KMS-11 (cell line): ENCODE measurements at regions not wholly inside any gene's neighbourhood (a gene's known extent, or its start where the extent isn't known, plus 50 kb on each side); places are given as distances from the start of the nearest gene placed in this dataset.

ENCODE experiments used
- H2AFZ ChIP-seq: fragments of 200-600 bp; sonication (generic); 2 replicates; pipeline ENCODE4 v1.6.1; 2016; ENCODE audit warnings: antibody characterized with exemption, mixed run types, low read depth
- H3K27ac ChIP-seq: fragments of 200-600 bp; sonication (generic); 2 replicates; pipeline ENCODE4 v1.6.1; 2016; ENCODE audit warnings: mild to moderate bottlenecking, mixed run types
- H3K27me3 ChIP-seq: fragments of 200-600 bp; sonication (generic); 2 replicates; pipeline ENCODE4 v1.6.1; 2017; ENCODE audit warnings: mild to moderate bottlenecking, low read depth, mixed run types, moderate library complexity; ENCODE audit not compliant: insufficient read depth
- H3K36me3 ChIP-seq: fragments of 200-600 bp; sonication (generic); 2 replicates; pipeline ENCODE4 v1.6.1; 2017; ENCODE audit warnings: mild to moderate bottlenecking, mixed run types; ENCODE audit not compliant: insufficient read depth
- H3K4me1 ChIP-seq: fragments of 200-600 bp; sonication (generic); 2 replicates; pipeline ENCODE4 v1.6.1; 2016; ENCODE audit warnings: mild to moderate bottlenecking, low read depth, mixed run types; ENCODE audit not compliant: poor library complexity, severe bottlenecking
- H3K4me2 ChIP-seq: fragments of 200-600 bp; sonication (generic); 2 replicates; pipeline ENCODE4 v1.7.0; 2016; ENCODE audit warnings: mild to moderate bottlenecking, mixed run types
- H3K4me3 ChIP-seq: fragments of 200-600 bp; sonication (generic); IDR thresholded peaks from 2 replicates; pipeline ENCODE4 v1.6.1; 2017; ENCODE audit warnings: low read depth, low read length, mixed read lengths; ENCODE audit not compliant: insufficient read depth
- H3K79me2 ChIP-seq: fragments of 200-600 bp; sonication (generic); 2 replicates; pipeline ENCODE4 v1.6.1; 2016; ENCODE audit warnings: low read depth, mixed run types; ENCODE audit not compliant: insufficient read depth
- H3K9ac ChIP-seq: fragments of 200-600 bp; sonication (generic); 2 replicates; pipeline ENCODE4 v1.6.1; 2016; ENCODE audit warnings: mild to moderate bottlenecking, mixed run types
- H4K20me1 ChIP-seq: fragments of 200-600 bp; sonication (generic); 2 replicates; pipeline ENCODE4 v1.6.1; 2016; ENCODE audit warnings: mild to moderate bottlenecking, mixed run types; ENCODE audit not compliant: insufficient read depth
- TF ChIP-seq, protein P1 (sequence below): fragments of 200-600 bp; sonication (generic); conservative IDR thresholded peaks from 2 replicates; pipeline ENCODE4 v1.6.1; 2017; ENCODE audit warnings: low read depth, mild to moderate bottlenecking, antibody characterized with exemption, low read length, moderate library complexity, mixed read lengths

DNA sequence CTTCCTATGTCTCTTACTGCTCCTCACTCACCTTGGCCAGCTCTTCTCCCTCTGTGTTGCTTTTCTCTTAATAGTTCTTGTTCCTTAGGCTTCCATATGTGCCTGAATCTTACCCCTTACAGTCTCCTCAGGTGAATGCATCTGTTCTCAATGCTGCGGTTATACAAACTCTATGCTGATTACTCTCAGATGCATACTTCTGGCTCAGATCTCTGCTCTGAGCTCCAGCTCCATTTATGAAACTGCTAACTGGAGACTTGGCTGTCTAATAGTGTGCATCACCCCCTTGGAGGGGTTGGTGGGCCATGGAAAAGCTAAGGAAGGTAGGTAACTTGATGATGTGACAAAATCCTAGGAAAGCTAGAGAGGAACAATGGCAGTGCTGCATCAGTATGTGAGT lies 422.5 kb downstream of the TMEM135 start:
- Histone ChIP-seq H3K4me1 (no peaks in the 10 kb centered on the region), H3K36me3 (no peaks in the 10 kb centered on the region), H2AFZ (no peak overlapping the region), H3K27ac (no peak overlapping the region), H4K20me1 (no peaks in the 10 kb centered on the region), H3K4me2 (no peak overlapping the region), H3K79me2 (no peaks in the 10 kb centered on the region), H3K4me3 (no peak overlapping the region), H3K9ac (no peak overlapping the region), H3K27me3 (no peaks in the 10 kb centered on the region)
- TF ChIP-seq, protein P1, sequence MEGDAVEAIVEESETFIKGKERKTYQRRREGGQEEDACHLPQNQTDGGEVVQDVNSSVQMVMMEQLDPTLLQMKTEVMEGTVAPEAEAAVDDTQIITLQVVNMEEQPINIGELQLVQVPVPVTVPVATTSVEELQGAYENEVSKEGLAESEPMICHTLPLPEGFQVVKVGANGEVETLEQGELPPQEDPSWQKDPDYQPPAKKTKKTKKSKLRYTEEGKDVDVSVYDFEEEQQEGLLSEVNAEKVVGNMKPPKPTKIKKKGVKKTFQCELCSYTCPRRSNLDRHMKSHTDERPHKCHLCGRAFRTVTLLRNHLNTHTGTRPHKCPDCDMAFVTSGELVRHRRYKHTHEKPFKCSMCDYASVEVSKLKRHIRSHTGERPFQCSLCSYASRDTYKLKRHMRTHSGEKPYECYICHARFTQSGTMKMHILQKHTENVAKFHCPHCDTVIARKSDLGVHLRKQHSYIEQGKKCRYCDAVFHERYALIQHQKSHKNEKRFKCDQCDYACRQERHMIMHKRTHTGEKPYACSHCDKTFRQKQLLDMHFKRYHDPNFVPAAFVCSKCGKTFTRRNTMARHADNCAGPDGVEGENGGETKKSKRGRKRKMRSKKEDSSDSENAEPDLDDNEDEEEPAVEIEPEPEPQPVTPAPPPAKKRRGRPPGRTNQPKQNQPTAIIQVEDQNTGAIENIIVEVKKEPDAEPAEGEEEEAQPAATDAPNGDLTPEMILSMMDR, result no peak

DNA sequence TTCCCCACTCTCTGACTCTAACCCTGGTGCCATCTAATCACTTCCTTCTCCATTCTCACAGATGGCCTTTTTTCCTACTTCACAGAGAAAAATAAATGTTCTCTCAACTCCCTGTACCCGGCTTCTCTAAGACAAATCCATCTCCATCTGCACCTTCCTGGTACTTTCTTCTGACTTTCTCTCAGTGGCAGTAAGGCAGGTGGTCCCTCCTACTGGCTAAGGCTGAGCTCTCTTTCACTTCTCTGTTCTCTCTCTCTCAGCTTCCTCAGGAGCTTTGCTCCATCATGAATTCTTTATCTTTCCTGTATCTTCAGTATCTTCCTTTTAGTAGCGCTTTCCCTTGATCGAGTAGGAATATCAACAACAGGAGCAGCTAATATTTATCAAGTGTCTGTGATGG lies 421.6 kb downstream of the TMEM135 start:
- TF ChIP-seq, protein P1, result no peak
- Histone ChIP-seq H3K79me2 (no peaks in the 10 kb centered on the region), H3K4me3 (no peak overlapping the region), H2AFZ (no peak overlapping the region), H3K27me3 (no peaks in the 10 kb centered on the region), H3K36me3 (no peaks in the 10 kb centered on the region), H3K4me1 (peaks cover 8% of the 10 kb centered on the region), H3K4me2 (no peak overlapping the region), H3K27ac (no peak overlapping the region), H3K9ac (no peak overlapping the region), H4K20me1 (no peaks in the 10 kb centered on the region)

DNA sequence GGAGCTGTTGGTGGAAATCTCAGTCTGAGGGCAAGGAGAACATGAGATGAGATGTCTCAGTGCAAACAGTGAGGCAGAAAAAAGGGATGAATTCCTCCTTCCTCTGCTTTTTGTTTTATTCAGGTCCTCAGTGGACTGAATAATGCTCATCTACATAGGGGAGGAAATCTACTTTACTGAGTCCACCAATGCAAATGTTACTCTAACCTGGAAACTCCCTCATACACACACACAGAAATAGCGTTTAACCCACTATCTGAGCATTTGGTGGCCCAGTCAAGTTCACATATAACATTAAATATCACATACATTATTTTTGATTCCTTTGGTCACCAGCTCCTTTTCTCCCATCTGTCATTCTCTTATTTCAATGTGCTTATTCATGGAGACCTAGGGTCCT lies 418.8 kb downstream of the TMEM135 start:
- Histone ChIP-seq H4K20me1 (no peaks in the 10 kb centered on the region), H3K9ac (no peak overlapping the region), H3K27me3 (no peaks in the 10 kb centered on the region), H3K4me2 (no peak overlapping the region), H2AFZ (no peak overlapping the region), H3K36me3 (no peaks in the 10 kb centered on the region), H3K79me2 (no peaks in the 10 kb centered on the region), H3K4me1 (peaks cover 20% of the 10 kb centered on the region), H3K4me3 (no peak overlapping the region), H3K27ac (no peak overlapping the region)
- TF ChIP-seq, protein P1, result no peak

DNA sequence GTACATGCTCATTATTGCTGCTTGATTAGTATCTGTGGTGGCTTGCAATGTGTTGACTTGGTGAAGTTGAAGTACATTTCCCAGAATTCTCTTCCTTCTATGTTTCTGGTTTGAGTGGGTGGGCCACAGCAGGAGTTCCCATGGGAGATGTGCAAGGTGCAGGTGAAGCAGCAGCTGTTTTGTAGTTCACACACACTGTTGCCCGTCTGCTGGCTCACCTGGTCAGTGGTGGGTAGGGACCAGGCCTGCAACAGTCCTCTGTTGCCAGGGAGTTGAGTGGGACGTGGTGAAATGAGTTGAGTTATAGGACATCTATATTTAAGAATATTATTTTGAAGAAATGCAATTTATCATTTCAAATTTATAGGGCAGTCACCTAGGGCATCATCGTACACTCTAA lies 417.4 kb downstream of the TMEM135 start:
- no peaks in the 10 kb centered on the region for H3K79me2 ChIP-seq
- no peak overlapping the region for H3K4me3 ChIP-seq
- peak overlapping the region; percentile 31; the same call in 1 of the 2 replicates for H3K4me2 ChIP-seq
- no peak overlapping the region for H3K27ac ChIP-seq
- H3K4me1 ChIP-seq, result peaks cover 20% of the 10 kb centered on the region
- TF ChIP-seq, protein P1, result no peak
- no peak overlapping the region; the same call in 1 of the 2 replicates for H2AFZ ChIP-seq
- no peaks in the 10 kb centered on the region for H3K36me3 ChIP-seq
- no peaks in the 10 kb centered on the region for H3K27me3 ChIP-seq
- H3K9ac ChIP-seq, result no peak overlapping the region
- no peaks in the 10 kb centered on the region for H4K20me1 ChIP-seq

DNA sequence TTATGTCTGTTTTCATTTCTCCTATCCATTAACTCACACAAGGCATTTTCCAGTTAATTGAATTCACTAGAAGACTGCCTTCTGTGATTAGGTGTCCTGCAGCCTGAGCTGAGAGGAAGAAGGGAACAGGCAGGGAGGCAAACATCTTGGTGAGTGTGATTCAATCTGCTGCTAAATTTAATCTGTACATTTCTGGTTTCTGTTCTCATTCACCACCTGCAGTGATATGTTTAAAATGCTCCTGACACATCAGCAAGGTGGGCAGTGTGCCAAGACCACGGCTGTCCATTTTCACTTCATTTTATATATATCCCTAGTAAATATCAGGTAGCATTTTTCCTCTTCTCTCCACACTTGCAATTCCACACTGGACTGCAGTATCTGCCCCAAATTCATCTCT lies 416.5 kb downstream of the TMEM135 start:
- H3K4me3 ChIP-seq, result no peak overlapping the region
- no peak overlapping the region; the same call in 1 of the 2 replicates for H3K9ac ChIP-seq

More for the DNA sequence above, 416.5 kb downstream of the TMEM135 start:
- TF ChIP-seq, protein P1, result no peak
- Histone ChIP-seq H2AFZ (peak overlapping the region; percentile 39; the same call in 1 of the 2 replicates), H3K4me2 (peak overlapping the region; percentile 31), H3K36me3 (no peaks in the 10 kb centered on the region), H4K20me1 (no peaks in the 10 kb centered on the region), H3K4me1 (peaks cover 20% of the 10 kb centered on the region), H3K27ac (peak overlapping the region; percentile 46), H3K27me3 (no peaks in the 10 kb centered on the region), H3K79me2 (no peaks in the 10 kb centered on the region)
